ENCODE measurements at regions not wholly inside any gene's neighbourhood (a gene's known extent, or its start where the extent isn't known, plus 50 kb on each side); places are given as distances from the start of the nearest gene placed in this dataset.

- Histone ChIP-seq H3K27me3 (ENCODE audit: control insufficient read depth in 2 of 2, insufficient read depth in 2 of 2, low read length in 2 of 2) (no peaks in the 10 kb centered on the region), H3K27ac (ENCODE audit: extremely low read depth, low read depth, low read length) (no peak overlapping the region), H3K79me2 (ENCODE audit: control insufficient read depth, insufficient read depth, low read length) (no peaks in the 10 kb centered on the region), H3K4me2 (ENCODE audit: insufficient read depth, low read length) (no peak overlapping the region), H4K20me1 (replicated peaks; ENCODE audit: control insufficient read depth, insufficient read depth, low read length) (no peaks in the 10 kb centered on the region), H3K9me3 (replicated peaks; ENCODE audit: control insufficient read depth, insufficient read depth, low read depth, low read length) (no peaks in the 10 kb centered on the region), H3K36me3 (ENCODE audit: control insufficient read depth, insufficient read depth, low read length) (no peaks in the 10 kb centered on the region), H3K9ac (ENCODE audit: insufficient read depth in 1 of 2, low read depth in 2 of 2, low read length in 2 of 2) (no peak overlapping the region), H3K4me3 (no peak overlapping the region), H2AFZ (ENCODE audit: low read depth, low read length) (no peak overlapping the region), H3K4me1 (replicated peaks in 1 of 2; ENCODE audit: control insufficient read depth in 2 of 2, insufficient read depth in 2 of 2, low read length in 2 of 2) (no peaks in the 10 kb centered on the region), H3K9me1 (ENCODE audit: control insufficient read depth, insufficient read depth, low read length) (no peaks in the 10 kb centered on the region)
- intact Hi-C loops (cut with micrococcal nuclease) (no loop called here), in situ Hi-C loops (cut with MboI) (no loop called here)
- CTCF ChIA-PET (ENCODE audit: low intra/inter-chr PET ratio): no interaction called here
- POLR2A ChIA-PET: no interaction called here
- FAIRE-seq (no peak), DNase-seq (ENCODE audit: extremely low read depth in 1 of 4, low spot score in 3 of 4) (no peak), ATAC-seq (no peak)
- TF ChIP-seq ZNF431 (CRISPR knock-in tag; IDR thresholded peaks at IDR 0.05) (no peak), HNRNPLL (IDR thresholded peaks at IDR 0.05; ENCODE audit: low read depth, low read length, poor library complexity, severe bottlenecking) (no peak), RFX5 (IDR thresholded peaks at IDR 0.05; ENCODE audit: low read depth, low read length) (no peak), YBX1 (IDR thresholded peaks at IDR 0.05) (no peak), SRF (CRISPR knock-in tag; IDR thresholded peaks at IDR 0.05) (no peak), ZNF668 (CRISPR knock-in tag; IDR thresholded peaks at IDR 0.05) (no peak), ZBTB26 (CRISPR knock-in tag; IDR thresholded peaks at IDR 0.05) (no peak), SMAD1 (IDR thresholded peaks at IDR 0.05; ENCODE audit: low read depth, low read length, partially characterized antibody) (no peak), BCL6 (CRISPR knock-in tag; IDR thresholded peaks at IDR 0.05) (no peak), HNRNPUL1 (IDR thresholded peaks at IDR 0.05; ENCODE audit: low read length) (no peak), ZNF133 (CRISPR knock-in tag; IDR thresholded peaks at IDR 0.05) (no peak), ZNF79 (CRISPR knock-in tag; IDR thresholded peaks at IDR 0.05; ENCODE audit: low read depth) (no peak)
- BruUV-seq (replicated peaks): no TSS peak
- 0% methylated on average over 2 of the region's 2 CpGs for WGBS (ENCODE audit: insufficient coverage, low coverage, missing lambda C conversion rate)
Observed at GRCh38 chr6:66054967-66055366, 347.9 kb upstream of the EYS start.

Data from K562 (cell line).